GM23338 (cell line): ENCODE measurements at regions not wholly inside any gene's neighbourhood (a gene's known extent, or its start where the extent isn't known, plus 50 kb on each side); places are given as distances from the start of the nearest gene placed in this dataset.

Source experiments
- ATAC-seq: fragments of 200-7000 bp; cut with Tn5 transposase; 3 replicates; pipeline ENCODE4 v1.9.1; 2020
- DNase-seq: peaks from one replicate; pipeline ENCODE4 v3.0.0-alpha.2; 2015; ENCODE audit warnings: low spot score
- H2AFZ ChIP-seq: fragments of 200-600 bp; sonication (generic); 2 replicates; pipeline ENCODE4 v1.8.0; 2016; ENCODE audit warnings: antibody characterized with exemption, mild to moderate bottlenecking, moderate library complexity
- H3F3A ChIP-seq: fragments of 200-600 bp; sonication (generic); replicated peaks from 2 replicates; pipeline ENCODE4 v1.8.0; 2017; ENCODE audit warnings: antibody characterized with exemption, mixed run types, low read depth
- H3K27ac ChIP-seq: fragments of 200-600 bp; sonication (generic); 2 replicates; pipeline ENCODE4 v1.6.1; 2016; ENCODE audit warnings: low read depth
- H3K27me3 ChIP-seq: fragments of 200-600 bp; sonication (generic); 2 replicates; pipeline ENCODE4 v1.8.0; 2016; ENCODE audit warnings: mild to moderate bottlenecking, mixed run types, moderate library complexity; ENCODE audit not compliant: insufficient read depth
- H3K36me3 ChIP-seq: fragments of 200-600 bp; sonication (generic); 2 replicates; pipeline ENCODE4 v1.8.0; 2016; ENCODE audit warnings: mild to moderate bottlenecking; ENCODE audit not compliant: insufficient read depth
- H3K4me1 ChIP-seq: fragments of 200-600 bp; sonication (generic); 2 replicates; pipeline ENCODE4 v1.8.0; 2016; ENCODE audit warnings: mild to moderate bottlenecking, moderate library complexity; ENCODE audit not compliant: insufficient read depth
- H3K4me2 ChIP-seq: fragments of 200-600 bp; sonication (generic); 2 replicates; pipeline ENCODE4 v1.7.1; 2017; ENCODE audit warnings: mixed run types
- H3K4me3 ChIP-seq: fragments of 200-600 bp; sonication (generic); 2 replicates; pipeline ENCODE4 v1.6.1; 2016; ENCODE audit warnings: mixed run types
- H3K79me2 ChIP-seq: fragments of 200-600 bp; sonication (generic); replicated peaks from 2 replicates; pipeline ENCODE4 v1.8.0; 2017; ENCODE audit warnings: mild to moderate bottlenecking; ENCODE audit not compliant: insufficient read depth
- H3K9me2 ChIP-seq: fragments of 200-600 bp; sonication (generic); 2 replicates; pipeline ENCODE4 v1.8.0; 2017; ENCODE audit not compliant: insufficient read depth
- H4K20me1 ChIP-seq: fragments of 200-600 bp; sonication (generic); replicated peaks from 2 replicates; pipeline ENCODE4 v1.8.0; 2017; ENCODE audit warnings: mild to moderate bottlenecking; ENCODE audit not compliant: insufficient read depth
- H3K27ac Mint-ChIP-seq: 2 replicates; pipeline ENCODE4 v1.8.0; 2020; ENCODE audit warnings: inconsistent platforms, mild to moderate bottlenecking, moderate library complexity, mixed read lengths
- H3K27me3 Mint-ChIP-seq: 3 replicates; pipeline ENCODE4 v1.8.0; 2022; ENCODE audit warnings: low read depth, mild to moderate bottlenecking, moderate library complexity, mixed read lengths, inconsistent platforms; ENCODE audit not compliant: insufficient read depth, poor library complexity
- H3K36me3 Mint-ChIP-seq: 3 replicates; pipeline ENCODE4 v1.8.0; 2021; ENCODE audit warnings: low read depth, mild to moderate bottlenecking, inconsistent platforms, moderate library complexity, mixed read lengths
- H3K4me1 Mint-ChIP-seq: 3 replicates; pipeline ENCODE4 v1.8.0; 2020; ENCODE audit warnings: mild to moderate bottlenecking, inconsistent platforms, mixed read lengths
- H3K4me3 Mint-ChIP-seq: 3 replicates; pipeline ENCODE4 v1.8.0; 2021; ENCODE audit warnings: moderate library complexity, mild to moderate bottlenecking, inconsistent platforms, mixed read lengths
- H3K9me3 Mint-ChIP-seq: 3 replicates; pipeline ENCODE4 v1.8.0; 2020; ENCODE audit warnings: moderate library complexity, mild to moderate bottlenecking, inconsistent platforms, mixed read lengths
- CREB1 ChIP-seq: fragments of 250-450 bp; sonication (Bioruptor Pico); IDR thresholded peaks from 2 replicates; pipeline ENCODE4 v1.5.0; 2020; ENCODE audit warnings: low read depth, mild to moderate bottlenecking, moderate library complexity
- EZH2 ChIP-seq: fragments of 200-600 bp; sonication (generic); IDR thresholded peaks from one replicate; pipeline ENCODE4 v1.8.0; 2017; ENCODE audit warnings: antibody characterized with exemption, mild to moderate bottlenecking, low read depth; ENCODE audit not compliant: unreplicated experiment
- EZH2phosphoT487 ChIP-seq: fragments of 200-600 bp; sonication (generic); IDR thresholded peaks from one replicate; pipeline ENCODE4 v1.8.1; 2018; ENCODE audit warnings: antibody characterized with exemption; ENCODE audit not compliant: unreplicated experiment
- JUNB ChIP-seq: IDR thresholded peaks from one replicate; pipeline ENCODE4 v1.6.1; 2016; ENCODE audit warnings: antibody characterized with exemption; ENCODE audit not compliant: unreplicated experiment
- NANOG ChIP-seq: IDR thresholded peaks from 2 replicates; pipeline ENCODE4 v1.6.1; 2016; ENCODE audit warnings: antibody characterized with exemption, borderline replicate concordance
- POLR2AphosphoS5 ChIP-seq: IDR thresholded peaks from 2 replicates; pipeline ENCODE4 v1.6.1; 2016; ENCODE audit warnings: antibody characterized with exemption, low read depth
- STAT1 ChIP-seq: IDR thresholded peaks from one replicate; pipeline ENCODE4 v1.6.1; 2016; ENCODE audit warnings: antibody characterized with exemption; ENCODE audit not compliant: unreplicated experiment
- ZNF114 ChIP-seq: fragments of 250-450 bp; sonication (Bioruptor Pico); IDR thresholded peaks from 2 replicates; pipeline ENCODE4 v1.5.0; 2020; ENCODE audit warnings: mild to moderate bottlenecking, moderate library complexity
- ZNF331 ChIP-seq: fragments of 250-450 bp; sonication (Bioruptor Pico); IDR thresholded peaks from 2 replicates; pipeline ENCODE4 v1.5.0; 2020; ENCODE audit warnings: low read depth, mild to moderate bottlenecking, moderate library complexity
- TF ChIP-seq, protein P1 (sequence below): IDR thresholded peaks from one replicate; pipeline ENCODE4 v1.6.1; 2018; ENCODE audit warnings: antibody characterized with exemption; ENCODE audit not compliant: unreplicated experiment
- TF ChIP-seq, protein P2 (sequence below): IDR thresholded peaks from 2 replicates; pipeline ENCODE4 v1.6.1; 2016; ENCODE audit warnings: antibody characterized with exemption
- TF ChIP-seq, protein P3 (sequence below), 2 experiments: fragments of 200-600 bp in 1 of 2; sonication (generic) in 1 of 2; conservative IDR thresholded peaks; 2 replicates each; pipeline versions ENCODE4 v1.5.1 to v1.6.1; 2016 to 2017; ENCODE audit warnings: antibody characterized with exemption in 2 of 2, low read depth in 2 of 2, mild to moderate bottlenecking in 2 of 2, moderate library complexity in 1 of 2
- TF ChIP-seq, protein P4 (sequence below): fragments of 250-450 bp; sonication (Bioruptor Pico); IDR thresholded peaks from 2 replicates; pipeline ENCODE4 v1.5.0; 2020; ENCODE audit warnings: mild to moderate bottlenecking, moderate library complexity

DNA sequence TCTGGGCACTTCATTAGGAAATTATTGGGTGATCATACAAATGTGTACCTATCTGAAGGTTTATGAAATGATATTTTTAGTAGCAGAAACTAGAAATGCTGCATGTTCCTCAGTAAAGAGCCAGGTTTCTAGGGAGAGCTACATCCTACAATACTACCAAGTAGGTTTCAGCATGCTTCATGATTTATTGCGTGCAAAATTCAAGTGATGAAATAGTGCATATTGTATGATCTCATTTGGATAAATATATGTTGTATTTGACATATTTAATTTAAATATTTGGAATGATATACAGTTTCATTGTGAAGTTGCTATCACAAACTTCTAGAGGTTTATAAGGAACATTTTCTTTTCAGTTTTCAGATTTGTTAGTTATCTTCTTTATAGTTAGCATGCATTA lies 90.5 kb upstream of the GDF10 start:
- Histone ChIP-seq H3K9me2 (peaks cover 14% of the 10 kb centered on the region; the same call in 1 of the 2 replicates), H3K27me3 (no peaks in the 10 kb centered on the region), H3K27ac (no peak overlapping the region), H3K79me2 (no peaks in the 10 kb centered on the region), H3F3A (no peaks in the 10 kb centered on the region), H2AFZ (no peak overlapping the region), H3K36me3 (no peaks in the 10 kb centered on the region), H3K4me1 (no peaks in the 10 kb centered on the region), H3K4me3 (no peak overlapping the region), H3K4me2 (no peak overlapping the region), H4K20me1 (no peaks in the 10 kb centered on the region)
- TF ChIP-seq ZNF331 = no peak
- TF ChIP-seq ZNF114 (CRISPR knock-in tag) = no peak
- TF ChIP-seq EZH2 = no peak
- TF ChIP-seq, protein P1, sequence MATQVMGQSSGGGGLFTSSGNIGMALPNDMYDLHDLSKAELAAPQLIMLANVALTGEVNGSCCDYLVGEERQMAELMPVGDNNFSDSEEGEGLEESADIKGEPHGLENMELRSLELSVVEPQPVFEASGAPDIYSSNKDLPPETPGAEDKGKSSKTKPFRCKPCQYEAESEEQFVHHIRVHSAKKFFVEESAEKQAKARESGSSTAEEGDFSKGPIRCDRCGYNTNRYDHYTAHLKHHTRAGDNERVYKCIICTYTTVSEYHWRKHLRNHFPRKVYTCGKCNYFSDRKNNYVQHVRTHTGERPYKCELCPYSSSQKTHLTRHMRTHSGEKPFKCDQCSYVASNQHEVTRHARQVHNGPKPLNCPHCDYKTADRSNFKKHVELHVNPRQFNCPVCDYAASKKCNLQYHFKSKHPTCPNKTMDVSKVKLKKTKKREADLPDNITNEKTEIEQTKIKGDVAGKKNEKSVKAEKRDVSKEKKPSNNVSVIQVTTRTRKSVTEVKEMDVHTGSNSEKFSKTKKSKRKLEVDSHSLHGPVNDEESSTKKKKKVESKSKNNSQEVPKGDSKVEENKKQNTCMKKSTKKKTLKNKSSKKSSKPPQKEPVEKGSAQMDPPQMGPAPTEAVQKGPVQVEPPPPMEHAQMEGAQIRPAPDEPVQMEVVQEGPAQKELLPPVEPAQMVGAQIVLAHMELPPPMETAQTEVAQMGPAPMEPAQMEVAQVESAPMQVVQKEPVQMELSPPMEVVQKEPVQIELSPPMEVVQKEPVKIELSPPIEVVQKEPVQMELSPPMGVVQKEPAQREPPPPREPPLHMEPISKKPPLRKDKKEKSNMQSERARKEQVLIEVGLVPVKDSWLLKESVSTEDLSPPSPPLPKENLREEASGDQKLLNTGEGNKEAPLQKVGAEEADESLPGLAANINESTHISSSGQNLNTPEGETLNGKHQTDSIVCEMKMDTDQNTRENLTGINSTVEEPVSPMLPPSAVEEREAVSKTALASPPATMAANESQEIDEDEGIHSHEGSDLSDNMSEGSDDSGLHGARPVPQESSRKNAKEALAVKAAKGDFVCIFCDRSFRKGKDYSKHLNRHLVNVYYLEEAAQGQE = no peak
- TF ChIP-seq, protein P2, sequence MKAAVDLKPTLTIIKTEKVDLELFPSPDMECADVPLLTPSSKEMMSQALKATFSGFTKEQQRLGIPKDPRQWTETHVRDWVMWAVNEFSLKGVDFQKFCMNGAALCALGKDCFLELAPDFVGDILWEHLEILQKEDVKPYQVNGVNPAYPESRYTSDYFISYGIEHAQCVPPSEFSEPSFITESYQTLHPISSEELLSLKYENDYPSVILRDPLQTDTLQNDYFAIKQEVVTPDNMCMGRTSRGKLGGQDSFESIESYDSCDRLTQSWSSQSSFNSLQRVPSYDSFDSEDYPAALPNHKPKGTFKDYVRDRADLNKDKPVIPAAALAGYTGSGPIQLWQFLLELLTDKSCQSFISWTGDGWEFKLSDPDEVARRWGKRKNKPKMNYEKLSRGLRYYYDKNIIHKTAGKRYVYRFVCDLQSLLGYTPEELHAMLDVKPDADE = no peak
- TF ChIP-seq, protein P3, sequence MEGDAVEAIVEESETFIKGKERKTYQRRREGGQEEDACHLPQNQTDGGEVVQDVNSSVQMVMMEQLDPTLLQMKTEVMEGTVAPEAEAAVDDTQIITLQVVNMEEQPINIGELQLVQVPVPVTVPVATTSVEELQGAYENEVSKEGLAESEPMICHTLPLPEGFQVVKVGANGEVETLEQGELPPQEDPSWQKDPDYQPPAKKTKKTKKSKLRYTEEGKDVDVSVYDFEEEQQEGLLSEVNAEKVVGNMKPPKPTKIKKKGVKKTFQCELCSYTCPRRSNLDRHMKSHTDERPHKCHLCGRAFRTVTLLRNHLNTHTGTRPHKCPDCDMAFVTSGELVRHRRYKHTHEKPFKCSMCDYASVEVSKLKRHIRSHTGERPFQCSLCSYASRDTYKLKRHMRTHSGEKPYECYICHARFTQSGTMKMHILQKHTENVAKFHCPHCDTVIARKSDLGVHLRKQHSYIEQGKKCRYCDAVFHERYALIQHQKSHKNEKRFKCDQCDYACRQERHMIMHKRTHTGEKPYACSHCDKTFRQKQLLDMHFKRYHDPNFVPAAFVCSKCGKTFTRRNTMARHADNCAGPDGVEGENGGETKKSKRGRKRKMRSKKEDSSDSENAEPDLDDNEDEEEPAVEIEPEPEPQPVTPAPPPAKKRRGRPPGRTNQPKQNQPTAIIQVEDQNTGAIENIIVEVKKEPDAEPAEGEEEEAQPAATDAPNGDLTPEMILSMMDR (conservative IDR thresholded peaks at IDR 0.05; ENCODE audit: low read depth in 2 of 2) = no peak
- TF ChIP-seq STAT1 = no peak
- TF ChIP-seq, protein P4, sequence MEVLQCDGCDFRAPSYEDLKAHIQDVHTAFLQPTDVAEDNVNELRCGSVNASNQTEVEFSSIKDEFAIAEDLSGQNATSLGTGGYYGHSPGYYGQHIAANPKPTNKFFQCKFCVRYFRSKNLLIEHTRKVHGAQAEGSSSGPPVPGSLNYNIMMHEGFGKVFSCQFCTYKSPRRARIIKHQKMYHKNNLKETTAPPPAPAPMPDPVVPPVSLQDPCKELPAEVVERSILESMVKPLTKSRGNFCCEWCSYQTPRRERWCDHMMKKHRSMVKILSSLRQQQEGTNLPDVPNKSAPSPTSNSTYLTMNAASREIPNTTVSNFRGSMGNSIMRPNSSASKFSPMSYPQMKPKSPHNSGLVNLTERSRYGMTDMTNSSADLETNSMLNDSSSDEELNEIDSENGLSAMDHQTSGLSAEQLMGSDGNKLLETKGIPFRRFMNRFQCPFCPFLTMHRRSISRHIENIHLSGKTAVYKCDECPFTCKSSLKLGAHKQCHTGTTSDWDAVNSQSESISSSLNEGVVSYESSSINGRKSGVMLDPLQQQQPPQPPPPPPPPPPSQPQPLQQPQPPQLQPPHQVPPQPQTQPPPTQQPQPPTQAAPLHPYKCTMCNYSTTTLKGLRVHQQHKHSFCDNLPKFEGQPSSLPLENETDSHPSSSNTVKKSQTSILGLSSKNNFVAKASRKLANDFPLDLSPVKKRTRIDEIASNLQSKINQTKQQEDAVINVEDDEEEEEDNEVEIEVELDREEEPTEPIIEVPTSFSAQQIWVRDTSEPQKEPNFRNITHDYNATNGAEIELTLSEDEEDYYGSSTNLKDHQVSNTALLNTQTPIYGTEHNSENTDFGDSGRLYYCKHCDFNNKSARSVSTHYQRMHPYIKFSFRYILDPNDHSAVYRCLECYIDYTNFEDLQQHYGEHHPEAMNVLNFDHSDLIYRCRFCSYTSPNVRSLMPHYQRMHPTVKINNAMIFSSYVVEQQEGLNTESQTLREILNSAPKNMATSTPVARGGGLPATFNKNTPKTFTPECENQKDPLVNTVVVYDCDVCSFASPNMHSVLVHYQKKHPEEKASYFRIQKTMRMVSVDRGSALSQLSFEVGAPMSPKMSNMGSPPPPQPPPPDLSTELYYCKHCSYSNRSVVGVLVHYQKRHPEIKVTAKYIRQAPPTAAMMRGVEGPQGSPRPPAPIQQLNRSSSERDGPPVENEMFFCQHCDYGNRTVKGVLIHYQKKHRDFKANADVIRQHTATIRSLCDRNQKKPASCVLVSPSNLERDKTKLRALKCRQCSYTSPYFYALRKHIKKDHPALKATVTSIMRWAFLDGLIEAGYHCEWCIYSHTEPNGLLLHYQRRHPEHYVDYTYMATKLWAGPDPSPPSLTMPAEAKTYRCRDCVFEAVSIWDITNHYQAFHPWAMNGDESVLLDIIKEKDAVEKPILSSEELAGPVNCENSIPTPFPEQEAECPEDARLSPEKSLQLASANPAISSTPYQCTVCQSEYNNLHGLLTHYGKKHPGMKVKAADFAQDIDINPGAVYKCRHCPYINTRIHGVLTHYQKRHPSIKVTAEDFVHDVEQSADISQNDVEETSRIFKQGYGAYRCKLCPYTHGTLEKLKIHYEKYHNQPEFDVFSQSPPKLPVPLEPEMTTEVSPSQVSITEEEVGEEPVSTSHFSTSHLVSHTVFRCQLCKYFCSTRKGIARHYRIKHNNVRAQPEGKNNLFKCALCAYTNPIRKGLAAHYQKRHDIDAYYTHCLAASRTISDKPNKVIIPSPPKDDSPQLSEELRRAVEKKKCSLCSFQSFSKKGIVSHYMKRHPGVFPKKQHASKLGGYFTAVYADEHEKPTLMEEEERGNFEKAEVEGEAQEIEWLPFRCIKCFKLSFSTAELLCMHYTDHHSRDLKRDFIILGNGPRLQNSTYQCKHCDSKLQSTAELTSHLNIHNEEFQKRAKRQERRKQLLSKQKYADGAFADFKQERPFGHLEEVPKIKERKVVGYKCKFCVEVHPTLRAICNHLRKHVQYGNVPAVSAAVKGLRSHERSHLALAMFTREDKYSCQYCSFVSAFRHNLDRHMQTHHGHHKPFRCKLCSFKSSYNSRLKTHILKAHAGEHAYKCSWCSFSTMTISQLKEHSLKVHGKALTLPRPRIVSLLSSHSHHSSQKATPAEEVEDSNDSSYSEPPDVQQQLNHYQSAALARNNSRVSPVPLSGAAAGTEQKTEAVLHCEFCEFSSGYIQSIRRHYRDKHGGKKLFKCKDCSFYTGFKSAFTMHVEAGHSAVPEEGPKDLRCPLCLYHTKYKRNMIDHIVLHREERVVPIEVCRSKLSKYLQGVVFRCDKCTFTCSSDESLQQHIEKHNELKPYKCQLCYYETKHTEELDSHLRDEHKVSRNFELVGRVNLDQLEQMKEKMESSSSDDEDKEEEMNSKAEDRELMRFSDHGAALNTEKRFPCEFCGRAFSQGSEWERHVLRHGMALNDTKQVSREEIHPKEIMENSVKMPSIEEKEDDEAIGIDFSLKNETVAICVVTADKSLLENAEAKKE (CRISPR knock-in tag) = no peak
- no peak for TF ChIP-seq JUNB
- no peak for TF ChIP-seq CREB1
- TF ChIP-seq EZH2phosphoT487 = no peak
- TF ChIP-seq POLR2AphosphoS5 = no peak
- no peak for TF ChIP-seq NANOG
- Mint-ChIP-seq H3K9me3 (peaks cover 14% of the 10 kb centered on the region), H3K36me3 (peaks cover 3% of the 10 kb centered on the region; the same call in 1 of the 3 replicates), H3K27me3 (peaks cover 3% of the 10 kb centered on the region), H3K4me1 (peaks cover 2% of the 10 kb centered on the region; the same call in 2 of the 3 replicates), H3K4me3 (no peak overlapping the region), H3K27ac (no peak overlapping the region)
- DNase-seq = no peak
- no peak for ATAC-seq
